Left lung (tissue), 4 donors: ENCODE measurements at regions not wholly inside any gene's neighbourhood (a gene's known extent, or its start where the extent isn't known, plus 50 kb on each side); places are given as distances from the start of the nearest gene placed in this dataset.

ENCODE experiments used
- ATAC-seq: fragments of 200-7000 bp; cut with Tn5 transposase; one replicate; pipeline ENCODE4 v1.9.1; 2020; ENCODE audit warnings: moderate library complexity
- DNase-seq, 4 donors: peaks; one replicate each; pipeline ENCODE4 v3.0.0-alpha.2; 2013 to 2020
- H3K27ac ChIP-seq, 2 donors: fragments of 200-600 bp; sonication (generic) in 1 of 2; one replicate each; pipeline versions ENCODE4 v1.5.0 to v1.8.0; 2020 to 2021
- H3K27me3 ChIP-seq, 2 donors: fragments of 200-600 bp; sonication (generic) in 1 of 2; one replicate each; pipeline versions ENCODE4 v1.5.0 to v1.8.0; 2020 to 2021
- H3K36me3 ChIP-seq, 2 donors: fragments of 200-600 bp; sonication (generic) in 1 of 2; one replicate each; pipeline versions ENCODE4 v1.5.0 to v1.8.0; 2020 to 2021
- H3K4me1 ChIP-seq, 2 donors: fragments of 200-600 bp; one replicate each; pipeline ENCODE4 v1.8.0; 2021
- H3K4me3 ChIP-seq, 2 donors: fragments of 200-600 bp; sonication (generic) in 1 of 2; one replicate each; pipeline versions ENCODE4 v1.5.0 to v1.8.0; 2020 to 2021; ENCODE audit warnings: mild to moderate bottlenecking in 1 of 2
- H3K9me3 ChIP-seq, 2 donors: fragments of 200-600 bp; sonication (generic) in 1 of 2; one replicate each; pipeline versions ENCODE4 v1.5.0 to v1.8.0; 2020 to 2021
- CTCF ChIP-seq, 2 donors: fragments of 200-600 bp; sonication (generic) in 1 of 2; IDR thresholded peaks; one replicate each; pipeline versions ENCODE4 v1.5.0 to v1.8.0; 2021; ENCODE audit warnings: antibody characterized with exemption in 2 of 2
- intact Hi-C, 2 donors: fragments of 100-400 bp; cut with DNase I; formaldehyde crosslinking; loops; one replicate each; pipeline versions ENCODE4 v1.11.2 to v1.14.2; 2022
- donor health status: DM: no; HTN: yes; CAD: no.
- donor health status: DM: no; HTN: no; CAD: no.

DNA sequence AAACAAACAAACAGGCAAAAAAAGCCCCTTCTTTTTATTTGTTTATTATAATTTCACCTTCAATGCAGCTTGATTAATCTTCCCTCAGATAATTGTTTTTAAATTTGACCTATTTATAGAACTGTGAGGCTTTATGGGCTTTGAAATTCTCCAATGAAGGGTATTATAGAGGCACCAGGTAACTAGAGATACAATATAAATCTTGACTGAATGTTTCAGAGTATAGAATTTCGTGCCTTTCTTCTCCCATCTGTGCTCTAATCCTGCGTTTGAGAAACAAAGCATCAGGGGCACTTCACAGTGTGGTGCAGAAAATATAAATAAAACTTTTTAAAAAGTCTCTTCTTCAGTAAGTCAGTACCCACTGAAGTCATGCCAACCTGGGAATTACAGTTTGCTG, 120.9 kb downstream of the ANKRD50 start:
- no peaks in the 10 kb centered on the region for H3K4me1 ChIP-seq
- ATAC-seq: no peak
- peaks cover 0 to 7% of the 10 kb centered on the region in 2 donors for H3K9me3 ChIP-seq
- H3K4me3 ChIP-seq: no peak overlapping the region
- no peak for TF ChIP-seq CTCF (IDR thresholded peaks at IDR 0.05)
- no peak overlapping the region for H3K27ac ChIP-seq
- H3K36me3 ChIP-seq: no peaks in the 10 kb centered on the region
- no peaks in the 10 kb centered on the region for H3K27me3 ChIP-seq
- no peak for DNase-seq
- intact Hi-C loops: no loop called here

GRCh38 chr4:124593494-124593893, 119.0 kb downstream of the ANKRD50 start:
- intact Hi-C loops: no loop called here
- H3K4me3 ChIP-seq: no peak overlapping the region

GRCh38 chr4:124594945-124595344, 117.6 kb downstream of the ANKRD50 start:
- intact Hi-C loops: no loop called here
- no peaks in the 10 kb centered on the region for H3K9me3 ChIP-seq
- H3K4me1 ChIP-seq: no peaks in the 10 kb centered on the region
- TF ChIP-seq CTCF (IDR thresholded peaks at IDR 0.05): no peak
- no peaks in the 10 kb centered on the region for H3K36me3 ChIP-seq
- no peak overlapping the region for H3K4me3 ChIP-seq
- H3K27ac ChIP-seq: no peak overlapping the region
- no peak for ATAC-seq
- H3K27me3 ChIP-seq: no peaks in the 10 kb centered on the region
- no peak for DNase-seq

More at GRCh38 chr4:124593494-124593893, 119.0 kb downstream of the ANKRD50 start:
- H3K4me1 ChIP-seq: no peaks in the 10 kb centered on the region
- no peaks in the 10 kb centered on the region for H3K27me3 ChIP-seq
- no peak for TF ChIP-seq CTCF (IDR thresholded peaks at IDR 0.05)
- DNase-seq (no peak), ATAC-seq (no peak)
- H3K27ac ChIP-seq: no peak overlapping the region
- no peaks in the 10 kb centered on the region for H3K36me3 ChIP-seq
- no peaks in the 10 kb centered on the region for H3K9me3 ChIP-seq

DNA sequence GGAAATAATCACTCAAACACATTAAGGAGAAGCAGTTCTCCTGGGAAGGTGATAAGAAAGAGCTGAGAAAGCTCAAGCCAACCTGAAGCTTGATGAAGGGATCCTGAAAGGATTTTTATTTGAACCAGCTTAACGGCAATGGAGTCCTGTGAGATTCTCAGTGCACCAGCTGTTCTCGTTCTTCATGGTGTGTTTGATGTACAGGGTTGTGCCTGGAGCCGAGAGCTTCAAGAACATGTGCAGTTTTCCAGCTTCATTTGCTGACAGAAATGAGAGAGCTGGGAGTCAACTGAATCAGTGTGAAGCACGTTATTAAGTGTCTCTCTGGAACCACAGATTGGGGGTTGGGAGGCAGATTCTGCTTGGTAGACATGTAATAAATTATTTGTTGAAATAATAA, 115.7 kb downstream of the ANKRD50 start:
- Histone ChIP-seq H3K4me1 (no peaks in the 10 kb centered on the region), H3K9me3 (no peaks in the 10 kb centered on the region), H3K27ac (no peak overlapping the region), H3K4me3 (no peak overlapping the region), H3K36me3 (no peaks in the 10 kb centered on the region), H3K27me3 (no peaks in the 10 kb centered on the region)
- TF ChIP-seq CTCF (IDR thresholded peaks at IDR 0.05): no peak
- DNase-seq (no peak), ATAC-seq (no peak)
- intact Hi-C loops: no loop called here

- Histone ChIP-seq H3K9me3 (no peaks in the 10 kb centered on the region), H3K27ac (no peak overlapping the region), H3K27me3 (no peaks in the 10 kb centered on the region), H3K4me3 (no peak overlapping the region), H3K36me3 (no peaks in the 10 kb centered on the region), H3K4me1 (no peaks in the 10 kb centered on the region)
- TF ChIP-seq CTCF (IDR thresholded peaks at IDR 0.05): no peak
- intact Hi-C loops: no loop called here
- ATAC-seq: no peak
- DNase-seq: peak in 2 of 4 donors; percentile 9 to 44
Observed at GRCh38 chr4:124610211-124610610, 102.3 kb downstream of the ANKRD50 start.
